GM23338 (cell line): ENCODE measurements at regions not wholly inside any gene's neighbourhood (a gene's known extent, or its start where the extent isn't known, plus 50 kb on each side); places are given as distances from the start of the nearest gene placed in this dataset.

Source experiments
- ATAC-seq: fragments of 200-7000 bp; cut with Tn5 transposase; 3 replicates; pipeline ENCODE4 v1.9.1; 2020
- DNase-seq: peaks from one replicate; pipeline ENCODE4 v3.0.0-alpha.2; 2015; ENCODE audit warnings: low spot score
- H2AFZ ChIP-seq: fragments of 200-600 bp; sonication (generic); 2 replicates; pipeline ENCODE4 v1.8.0; 2016; ENCODE audit warnings: antibody characterized with exemption, mild to moderate bottlenecking, moderate library complexity
- H3F3A ChIP-seq: fragments of 200-600 bp; sonication (generic); replicated peaks from 2 replicates; pipeline ENCODE4 v1.8.0; 2017; ENCODE audit warnings: antibody characterized with exemption, mixed run types, low read depth
- H3K27ac ChIP-seq: fragments of 200-600 bp; sonication (generic); 2 replicates; pipeline ENCODE4 v1.6.1; 2016; ENCODE audit warnings: low read depth
- H3K27me3 ChIP-seq: fragments of 200-600 bp; sonication (generic); 2 replicates; pipeline ENCODE4 v1.8.0; 2016; ENCODE audit warnings: mild to moderate bottlenecking, mixed run types, moderate library complexity; ENCODE audit not compliant: insufficient read depth
- H3K36me3 ChIP-seq: fragments of 200-600 bp; sonication (generic); 2 replicates; pipeline ENCODE4 v1.8.0; 2016; ENCODE audit warnings: mild to moderate bottlenecking; ENCODE audit not compliant: insufficient read depth
- H3K4me1 ChIP-seq: fragments of 200-600 bp; sonication (generic); 2 replicates; pipeline ENCODE4 v1.8.0; 2016; ENCODE audit warnings: mild to moderate bottlenecking, moderate library complexity; ENCODE audit not compliant: insufficient read depth
- H3K4me2 ChIP-seq: fragments of 200-600 bp; sonication (generic); 2 replicates; pipeline ENCODE4 v1.7.1; 2017; ENCODE audit warnings: mixed run types
- H3K4me3 ChIP-seq: fragments of 200-600 bp; sonication (generic); 2 replicates; pipeline ENCODE4 v1.6.1; 2016; ENCODE audit warnings: mixed run types
- H3K79me2 ChIP-seq: fragments of 200-600 bp; sonication (generic); replicated peaks from 2 replicates; pipeline ENCODE4 v1.8.0; 2017; ENCODE audit warnings: mild to moderate bottlenecking; ENCODE audit not compliant: insufficient read depth
- H3K9me2 ChIP-seq: fragments of 200-600 bp; sonication (generic); 2 replicates; pipeline ENCODE4 v1.8.0; 2017; ENCODE audit not compliant: insufficient read depth
- H4K20me1 ChIP-seq: fragments of 200-600 bp; sonication (generic); replicated peaks from 2 replicates; pipeline ENCODE4 v1.8.0; 2017; ENCODE audit warnings: mild to moderate bottlenecking; ENCODE audit not compliant: insufficient read depth
- H3K27ac Mint-ChIP-seq: 2 replicates; pipeline ENCODE4 v1.8.0; 2020; ENCODE audit warnings: inconsistent platforms, mild to moderate bottlenecking, moderate library complexity, mixed read lengths
- H3K27me3 Mint-ChIP-seq: 3 replicates; pipeline ENCODE4 v1.8.0; 2022; ENCODE audit warnings: low read depth, mild to moderate bottlenecking, moderate library complexity, mixed read lengths, inconsistent platforms; ENCODE audit not compliant: insufficient read depth, poor library complexity
- H3K36me3 Mint-ChIP-seq: 3 replicates; pipeline ENCODE4 v1.8.0; 2021; ENCODE audit warnings: low read depth, mild to moderate bottlenecking, inconsistent platforms, moderate library complexity, mixed read lengths
- H3K4me1 Mint-ChIP-seq: 3 replicates; pipeline ENCODE4 v1.8.0; 2020; ENCODE audit warnings: mild to moderate bottlenecking, inconsistent platforms, mixed read lengths
- H3K4me3 Mint-ChIP-seq: 3 replicates; pipeline ENCODE4 v1.8.0; 2021; ENCODE audit warnings: moderate library complexity, mild to moderate bottlenecking, inconsistent platforms, mixed read lengths
- H3K9me3 Mint-ChIP-seq: 3 replicates; pipeline ENCODE4 v1.8.0; 2020; ENCODE audit warnings: moderate library complexity, mild to moderate bottlenecking, inconsistent platforms, mixed read lengths
- CREB1 ChIP-seq: fragments of 250-450 bp; sonication (Bioruptor Pico); IDR thresholded peaks from 2 replicates; pipeline ENCODE4 v1.5.0; 2020; ENCODE audit warnings: low read depth, mild to moderate bottlenecking, moderate library complexity
- CTCF ChIP-seq, 2 experiments: fragments of 200-600 bp in 1 of 2; sonication (generic) in 1 of 2; conservative IDR thresholded peaks; 2 replicates each; pipeline versions ENCODE4 v1.5.1 to v1.6.1; 2016 to 2017; ENCODE audit warnings: antibody characterized with exemption in 2 of 2, low read depth in 2 of 2, mild to moderate bottlenecking in 2 of 2, moderate library complexity in 1 of 2
- ETS1 ChIP-seq: IDR thresholded peaks from 2 replicates; pipeline ENCODE4 v1.6.1; 2016; ENCODE audit warnings: antibody characterized with exemption
- EZH2 ChIP-seq: fragments of 200-600 bp; sonication (generic); IDR thresholded peaks from one replicate; pipeline ENCODE4 v1.8.0; 2017; ENCODE audit warnings: antibody characterized with exemption, mild to moderate bottlenecking, low read depth; ENCODE audit not compliant: unreplicated experiment
- EZH2phosphoT487 ChIP-seq: fragments of 200-600 bp; sonication (generic); IDR thresholded peaks from one replicate; pipeline ENCODE4 v1.8.1; 2018; ENCODE audit warnings: antibody characterized with exemption; ENCODE audit not compliant: unreplicated experiment
- JUNB ChIP-seq: IDR thresholded peaks from one replicate; pipeline ENCODE4 v1.6.1; 2016; ENCODE audit warnings: antibody characterized with exemption; ENCODE audit not compliant: unreplicated experiment
- NANOG ChIP-seq: IDR thresholded peaks from 2 replicates; pipeline ENCODE4 v1.6.1; 2016; ENCODE audit warnings: antibody characterized with exemption, borderline replicate concordance
- POLR2AphosphoS5 ChIP-seq: IDR thresholded peaks from 2 replicates; pipeline ENCODE4 v1.6.1; 2016; ENCODE audit warnings: antibody characterized with exemption, low read depth
- REST ChIP-seq: IDR thresholded peaks from one replicate; pipeline ENCODE4 v1.6.1; 2018; ENCODE audit warnings: antibody characterized with exemption; ENCODE audit not compliant: unreplicated experiment
- STAT1 ChIP-seq: IDR thresholded peaks from one replicate; pipeline ENCODE4 v1.6.1; 2016; ENCODE audit warnings: antibody characterized with exemption; ENCODE audit not compliant: unreplicated experiment
- ZNF114 ChIP-seq: fragments of 250-450 bp; sonication (Bioruptor Pico); IDR thresholded peaks from 2 replicates; pipeline ENCODE4 v1.5.0; 2020; ENCODE audit warnings: mild to moderate bottlenecking, moderate library complexity
- ZNF331 ChIP-seq: fragments of 250-450 bp; sonication (Bioruptor Pico); IDR thresholded peaks from 2 replicates; pipeline ENCODE4 v1.5.0; 2020; ENCODE audit warnings: low read depth, mild to moderate bottlenecking, moderate library complexity
- ZNF462 ChIP-seq: fragments of 250-450 bp; sonication (Bioruptor Pico); IDR thresholded peaks from 2 replicates; pipeline ENCODE4 v1.5.0; 2020; ENCODE audit warnings: mild to moderate bottlenecking, moderate library complexity

GRCh38 chr6:21885111-21885510 is 291.6 kb downstream of the SOX4 start:
- H3K27ac Mint-ChIP-seq = peak overlapping the region; percentile 30; the same call in 1 of the 2 replicates
- H3F3A ChIP-seq = no peaks in the 10 kb centered on the region
- no peak for TF ChIP-seq EZH2
- TF ChIP-seq NANOG = no peak
- no peak for TF ChIP-seq CREB1 (CRISPR knock-in tag)
- TF ChIP-seq ZNF331 (CRISPR knock-in tag) = no peak
- TF ChIP-seq POLR2AphosphoS5 = no peak
- TF ChIP-seq ZNF462 (CRISPR knock-in tag) = no peak
- TF ChIP-seq ETS1 = no peak
- no peak for TF ChIP-seq REST
- TF ChIP-seq CTCF (conservative IDR thresholded peaks at IDR 0.05; ENCODE audit: low read depth in 2 of 2) = no peak
- TF ChIP-seq EZH2phosphoT487 = no peak
- TF ChIP-seq JUNB = no peak
- TF ChIP-seq ZNF114 = no peak
- TF ChIP-seq STAT1 = no peak
- peaks cover 3% of the 10 kb centered on the region; the same call in 2 of the 3 replicates for H3K4me1 Mint-ChIP-seq
- no peak overlapping the region for H3K27ac ChIP-seq
- H3K9me2 ChIP-seq = no peaks in the 10 kb centered on the region
- no peaks in the 10 kb centered on the region for H3K36me3 ChIP-seq
- H3K4me3 ChIP-seq = no peak overlapping the region
- H3K36me3 Mint-ChIP-seq = peaks cover 5% of the 10 kb centered on the region; the same call in 2 of the 3 replicates
- H4K20me1 ChIP-seq = peaks cover 9% of the 10 kb centered on the region; the same call in 1 of the 2 replicates
- no peak overlapping the region for H3K4me2 ChIP-seq
- no peak overlapping the region for H2AFZ ChIP-seq
- H3K79me2 ChIP-seq = peaks cover 68% of the 10 kb centered on the region
- no peaks in the 10 kb centered on the region for H3K27me3 ChIP-seq
- H3K4me1 ChIP-seq = peaks cover 13% of the 10 kb centered on the region
- no peak for ATAC-seq
- no peak overlapping the region for H3K4me3 Mint-ChIP-seq
- H3K9me3 Mint-ChIP-seq = peaks cover 3% of the 10 kb centered on the region; the same call in 2 of the 3 replicates
- peaks cover 1% of the 10 kb centered on the region for H3K27me3 Mint-ChIP-seq
- DNase-seq = no peak
